Suprapubic skin (tissue), 3 donors: ENCODE measurements at regions not wholly inside any gene's neighbourhood (a gene's known extent, or its start where the extent isn't known, plus 50 kb on each side); places are given as distances from the start of the nearest gene placed in this dataset.

Experiments used
- CTCF ChIP-seq, 2 donors: fragments of 200-600 bp in 1 of 2; fragments of 450-650 bp in 1 of 2; sonication (generic) in 1 of 2; IDR thresholded peaks; one replicate each; pipeline ENCODE4 v1.5.1; 2016 to 2019; ENCODE audit warnings: antibody characterized with exemption in 2 of 2, mild to moderate bottlenecking in 1 of 2, moderate library complexity in 1 of 2
- EP300 ChIP-seq: sonication (generic); formaldehyde crosslinking; IDR thresholded peaks from one replicate; pipeline ENCODE4 v1.6.1; 2017; ENCODE audit warnings: antibody characterized with exemption

- TF ChIP-seq CTCF (IDR thresholded peaks at IDR 0.05), result no peak
- no peak for TF ChIP-seq EP300
Observed at GRCh38 chr12:77130193-77130592, 64.8 kb upstream of the E2F7 start.
